GM23248 (cell line): ENCODE measurements at regions not wholly inside any gene's neighbourhood (a gene's known extent, or its start where the extent isn't known, plus 50 kb on each side); places are given as distances from the start of the nearest gene placed in this dataset.
"Not testable (repeated sequence)": the region's sequence is repeated elsewhere in the genome, so short reads cannot be mapped to it uniquely, and the experiment has no call there.

Experiments used
- DNase-seq: peaks from one replicate; pipeline ENCODE4 v3.0.0-alpha.2; 2015
- H2AFZ ChIP-seq: fragments of 200-600 bp; sonication (generic); 2 replicates; pipeline ENCODE4 v1.6.1; 2016; ENCODE audit warnings: antibody characterized with exemption
- H3F3A ChIP-seq: fragments of 200-600 bp; sonication (generic); 2 replicates; pipeline ENCODE4 v1.6.1; 2016; ENCODE audit warnings: mild to moderate bottlenecking, antibody characterized with exemption, mixed run types; ENCODE audit not compliant: insufficient read depth
- H3K27ac ChIP-seq: fragments of 200-600 bp; sonication (generic); 2 replicates; pipeline ENCODE4 v1.5.1; 2016; ENCODE audit warnings: mild to moderate bottlenecking
- H3K27me3 ChIP-seq: fragments of 200-600 bp; sonication (generic); replicated peaks from 2 replicates; pipeline ENCODE4 v1.6.1; 2016; ENCODE audit warnings: mild to moderate bottlenecking; ENCODE audit not compliant: insufficient read depth
- H3K36me3 ChIP-seq: fragments of 200-600 bp; sonication (generic); 2 replicates; pipeline ENCODE4 v1.6.1; 2016; ENCODE audit warnings: low read depth, mild to moderate bottlenecking
- H3K4me1 ChIP-seq: fragments of 200-600 bp; sonication (generic); 2 replicates; pipeline ENCODE4 v1.6.1; 2016; ENCODE audit warnings: mild to moderate bottlenecking; ENCODE audit not compliant: insufficient read depth
- H3K4me2 ChIP-seq: fragments of 200-600 bp; sonication (generic); one replicate; pipeline ENCODE4 v1.6.1; 2016; ENCODE audit warnings: mild to moderate bottlenecking; ENCODE audit not compliant: unreplicated experiment
- H3K4me3 ChIP-seq: fragments of 200-600 bp; sonication (generic); 2 replicates; pipeline ENCODE4 v1.5.1; 2016; ENCODE audit warnings: mild to moderate bottlenecking
- H3K79me2 ChIP-seq: fragments of 200-600 bp; sonication (generic); 2 replicates; pipeline ENCODE4 v1.6.1; 2016; ENCODE audit warnings: mild to moderate bottlenecking; ENCODE audit not compliant: insufficient read depth
- H3K9ac ChIP-seq: fragments of 200-600 bp; sonication (generic); 2 replicates; pipeline ENCODE4 v1.6.1; 2016; ENCODE audit warnings: mild to moderate bottlenecking
- H3K9me2 ChIP-seq: fragments of 200-600 bp; sonication (generic); 2 replicates; pipeline ENCODE4 v1.6.1; 2016; ENCODE audit warnings: mixed run types, mild to moderate bottlenecking, moderate library complexity; ENCODE audit not compliant: insufficient read depth
- H3K9me3 ChIP-seq: fragments of 200-600 bp; sonication (generic); one replicate; pipeline ENCODE4 v1.6.1; 2017; ENCODE audit warnings: low read depth
- H4K20me1 ChIP-seq: fragments of 200-600 bp; sonication (generic); 2 replicates; pipeline ENCODE4 v1.6.0; 2016; ENCODE audit not compliant: insufficient read depth
- EZH2 ChIP-seq: fragments of 200-600 bp; sonication (generic); IDR thresholded peaks from 2 replicates; pipeline ENCODE4 v1.6.1; 2018; ENCODE audit warnings: antibody characterized with exemption, mild to moderate bottlenecking; ENCODE audit not compliant: insufficient read depth, poor library complexity, severe bottlenecking
- EZH2phosphoT487 ChIP-seq: fragments of 200-600 bp; sonication (generic); IDR thresholded peaks from 2 replicates; pipeline ENCODE4 v1.6.1; 2018; ENCODE audit warnings: antibody characterized with exemption, moderate library complexity, mild to moderate bottlenecking, low read depth; ENCODE audit not compliant: insufficient read depth
- WGBS, 2 experiments: methylation state at CpG; one replicate each; pipeline ENCODE4 v1.1.6; 2015 to 2017; ENCODE audit warnings: low lambda C conversion rate in 2 of 2, low coverage in 1 of 2; ENCODE audit errors: missing lambda C conversion rate in 2 of 2; 5-methylcytosine and 5-hydroxymethylcytosine counted together
- in situ Hi-C: fragments of 300-500 bp; cut with MboI; formaldehyde crosslinking; loops from 2 replicates; pipeline ENCODE4 v1.15.0; 2020

DNA sequence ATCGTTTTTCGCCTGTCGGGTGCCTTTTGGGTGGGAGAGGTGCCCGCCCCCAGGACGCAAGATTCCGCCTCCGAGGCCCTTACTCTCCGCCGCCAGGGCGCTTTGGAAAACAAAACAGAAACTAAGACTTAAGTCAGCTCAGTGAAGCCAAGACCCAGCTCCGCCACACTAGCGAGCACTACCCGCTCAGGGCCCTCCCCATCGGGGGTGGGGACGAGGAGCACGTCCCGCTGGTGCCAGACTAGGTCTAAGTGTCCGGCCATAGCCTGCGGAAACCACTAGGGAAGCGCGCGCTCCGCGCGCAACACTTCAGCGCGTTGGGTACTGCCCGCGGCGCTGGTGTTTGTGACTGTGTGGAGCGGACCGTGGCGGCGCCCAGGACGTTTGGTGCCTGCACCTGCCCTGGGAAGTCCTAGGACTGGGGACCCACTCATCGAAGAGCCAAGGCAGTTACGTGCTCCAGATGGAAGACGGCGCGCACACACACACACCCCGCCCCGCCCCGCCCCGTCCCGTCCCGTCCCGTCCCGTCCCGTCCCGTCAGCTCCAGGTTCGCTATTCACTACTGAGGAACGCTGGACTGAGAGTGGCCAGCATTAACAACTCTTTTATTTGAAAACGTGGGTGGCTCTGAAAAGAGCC lies 57.6 kb upstream of the BOLA1 start:
- H4K20me1 ChIP-seq, in situ Hi-C loops, H3K9ac ChIP-seq, H2AFZ ChIP-seq, H3K27me3 ChIP-seq, H3K9me3 ChIP-seq, H3K27ac ChIP-seq, H3K36me3 ChIP-seq, H3K4me2 ChIP-seq, H3K9me2 ChIP-seq, DNase-seq, H3K4me3 ChIP-seq: not testable (repeated sequence)
- no CpG with 5 or more reads among the region's 53 CpGs for WGBS, 2 experiments
- peaks cover 35% of the 10 kb centered on the region for H3K79me2 ChIP-seq
- peaks cover 20% of the 10 kb centered on the region for H3K4me1 ChIP-seq
- H3F3A ChIP-seq = peaks cover 17% of the 10 kb centered on the region

DNA sequence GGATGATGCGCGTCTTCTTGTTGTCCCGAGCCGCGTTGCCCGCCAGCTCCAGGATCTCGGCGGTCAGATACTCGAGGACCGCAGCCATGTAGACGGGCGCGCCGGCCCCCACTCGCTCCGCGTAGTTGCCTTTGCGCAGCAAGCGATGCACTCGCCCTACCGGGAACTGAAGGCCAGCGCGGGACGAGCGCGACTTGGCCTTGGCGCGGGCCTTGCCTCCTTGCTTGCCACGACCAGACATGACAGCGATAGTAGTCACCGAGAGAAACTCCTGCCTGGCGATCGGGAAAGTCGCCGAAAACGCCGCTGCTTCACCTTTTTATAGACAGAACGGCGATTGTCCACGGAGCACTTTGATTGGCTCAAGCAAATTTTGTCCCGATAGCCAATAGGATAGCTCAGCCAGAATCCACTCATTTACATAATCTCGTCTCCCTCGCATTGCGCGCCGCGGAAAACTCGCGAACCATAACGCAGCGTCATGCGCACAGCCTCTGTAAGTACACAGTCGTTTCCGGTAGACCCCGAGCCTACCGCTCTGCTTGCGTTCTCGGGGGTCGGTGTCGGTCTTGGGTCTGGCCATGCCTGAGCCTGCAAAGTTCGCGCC lies 56.8 kb upstream of the BOLA1 start:
- DNase-seq, H3K27me3 ChIP-seq, H3K27ac ChIP-seq, H3K4me2 ChIP-seq, H3K9me3 ChIP-seq, H3K36me3 ChIP-seq, in situ Hi-C loops, H2AFZ ChIP-seq, H3K9ac ChIP-seq, H4K20me1 ChIP-seq, H3K9me2 ChIP-seq, H3K4me3 ChIP-seq: not testable (repeated sequence)
- H3F3A ChIP-seq = peaks cover 20% of the 10 kb centered on the region
- H3K4me1 ChIP-seq = peaks cover 20% of the 10 kb centered on the region
- peaks cover 43% of the 10 kb centered on the region for H3K79me2 ChIP-seq
- no CpG with 5 or more reads among the region's 62 CpGs for WGBS, 2 experiments

DNA sequence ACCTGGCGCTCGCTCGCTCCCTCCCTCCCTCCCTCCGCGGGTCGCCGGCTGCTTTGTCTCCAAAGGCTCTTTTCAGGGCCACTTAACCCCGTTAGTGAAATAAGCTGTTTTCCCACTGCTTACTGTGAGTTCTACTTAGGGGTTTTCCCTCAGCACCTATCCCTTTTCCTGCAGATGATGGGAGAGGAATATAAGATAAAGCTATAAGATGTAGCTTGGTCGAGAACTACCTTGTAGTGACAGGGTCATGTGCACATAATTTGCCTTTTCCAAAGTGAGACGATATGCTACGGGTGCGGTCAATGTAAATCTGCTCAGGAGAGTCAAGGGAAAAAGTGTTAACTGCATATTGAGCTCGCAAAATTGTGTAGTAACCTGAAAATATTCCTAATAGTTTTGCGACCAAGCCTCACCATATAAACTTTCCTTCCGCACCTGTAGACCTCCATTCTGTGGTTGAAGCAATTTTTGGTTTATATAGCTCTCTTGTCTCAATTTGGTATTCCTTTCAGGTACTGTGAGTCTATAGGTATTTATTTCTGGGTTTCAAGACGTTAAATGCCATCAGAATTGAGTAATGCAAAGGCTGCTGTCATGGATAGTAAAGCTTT lies 55.8 kb upstream of the BOLA1 start:
- H3F3A ChIP-seq = peaks cover 27% of the 10 kb centered on the region
- no peak for TF ChIP-seq EZH2
- TF ChIP-seq EZH2phosphoT487 = no peak
- peak; percentile 30 for DNase-seq
- no peaks in the 10 kb centered on the region for H3K9me2 ChIP-seq
- in situ Hi-C loops = no loop called here
- H3K4me3 ChIP-seq = peak overlapping the region; percentile 100
- peak overlapping the region; percentile 67 for H3K27ac ChIP-seq
- WGBS, 2 experiments = 1 to 2% methylated on average over 12 to 16 of the region's 16 CpGs
- peak overlapping the region; percentile 92 for H3K9ac ChIP-seq
- peaks cover 26% of the 10 kb centered on the region for H3K4me1 ChIP-seq
- 0 out of 2 replicates have a peak overlapping the region, but pooled peaks have one; percentile 32 for H2AFZ ChIP-seq
- H3K4me2 ChIP-seq = peak overlapping the region; percentile 97
- no peaks in the 10 kb centered on the region for H3K27me3 ChIP-seq
- no peaks in the 10 kb centered on the region for H3K9me3 ChIP-seq
- peaks cover 53% of the 10 kb centered on the region for H3K79me2 ChIP-seq
- H3K36me3 ChIP-seq = no peaks in the 10 kb centered on the region
- H4K20me1 ChIP-seq = peaks cover 4% of the 10 kb centered on the region; the same call in 1 of the 2 replicates

DNA sequence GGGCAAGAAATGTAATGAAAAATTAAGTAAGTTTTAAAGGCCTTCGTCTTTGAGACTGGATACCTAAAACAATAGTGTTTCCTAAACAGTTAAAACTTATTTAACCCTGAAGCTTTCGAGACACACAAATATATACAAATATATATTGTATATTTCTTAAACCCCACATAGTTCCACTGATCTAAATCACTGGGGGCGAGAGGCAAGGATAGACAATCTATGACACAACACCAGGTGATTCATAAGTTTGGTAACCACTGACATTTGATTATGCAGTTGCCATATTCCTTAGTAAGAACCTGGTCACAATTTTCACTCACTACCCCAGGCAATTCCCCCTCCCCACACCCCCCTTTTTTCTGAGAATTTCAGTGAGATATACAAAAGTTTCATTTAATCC lies 55.3 kb upstream of the BOLA1 start:
- no peaks in the 10 kb centered on the region for H3K36me3 ChIP-seq
- peak overlapping the region; percentile 100 for H3K4me3 ChIP-seq
- no peaks in the 10 kb centered on the region for H3K27me3 ChIP-seq
- H3K27ac ChIP-seq = peak overlapping the region; percentile 67
- no peaks in the 10 kb centered on the region for H3K9me3 ChIP-seq
- peaks cover 32% of the 10 kb centered on the region for H3K4me1 ChIP-seq
- 16 to 17% methylated on average over 3 of the region's 3 CpGs for WGBS, 2 experiments
- H4K20me1 ChIP-seq = peaks cover 4% of the 10 kb centered on the region; the same call in 1 of the 2 replicates
- no peak for TF ChIP-seq EZH2phosphoT487
- no peak for TF ChIP-seq EZH2
- in situ Hi-C loops = no loop called here
- peak overlapping the region; percentile 92 for H3K9ac ChIP-seq
- H3F3A ChIP-seq = peaks cover 32% of the 10 kb centered on the region
- no peak overlapping the region for H2AFZ ChIP-seq
- peak overlapping the region; percentile 97 for H3K4me2 ChIP-seq
- no peaks in the 10 kb centered on the region for H3K9me2 ChIP-seq
- peak; percentile 86 for DNase-seq
- H3K79me2 ChIP-seq = peaks cover 58% of the 10 kb centered on the region
